K562 (cell line): ENCODE measurements at regions not wholly inside any gene's neighbourhood (a gene's known extent, or its start where the extent isn't known, plus 50 kb on each side); places are given as distances from the start of the nearest gene placed in this dataset.

Experiments used
- ARID1B ChIP-seq: fragments of 450-650 bp; IDR thresholded peaks from 2 replicates; pipeline ENCODE4 v1.6.1; 2016; ENCODE audit warnings: antibody characterized with exemption, mild to moderate bottlenecking, inconsistent platforms
- CBX5 ChIP-seq: IDR thresholded peaks from 2 replicates; pipeline ENCODE4 v1.6.1; 2014; ENCODE audit warnings: low read depth, borderline replicate concordance
- CEBPB ChIP-seq: fragments of 450-650 bp; IDR thresholded peaks from 2 replicates; pipeline ENCODE4 v1.6.1; 2016; ENCODE audit warnings: missing genetic modification characterization, missing compliant biosample characterization
- EGR1 ChIP-seq: fragments of 450-650 bp; conservative IDR thresholded peaks from 2 replicates; pipeline ENCODE4 v1.6.1; 2017; ENCODE audit warnings: mild to moderate bottlenecking
- FOXA3 ChIP-seq, 2 experiments: fragments of 450-650 bp in 1 of 2; sonication (generic) in 1 of 2; formaldehyde crosslinking; IDR thresholded peaks in 1 of 2; conservative IDR thresholded peaks in 1 of 2; 2 replicates each; pipeline versions ENCODE4 v1.4.0 to v1.8.0; 2020 to 2022; ENCODE audit warnings: mild to moderate bottlenecking in 2 of 2, missing genetic modification reagents in 1 of 2
- MBD2 ChIP-seq: sonication (generic); IDR thresholded peaks from 2 replicates; pipeline ENCODE4 v1.6.1; 2016; ENCODE audit warnings: low read depth, borderline replicate concordance
- MEF2D ChIP-seq: conservative IDR thresholded peaks from 2 replicates; pipeline ENCODE4 v1.6.1; 2016; ENCODE audit warnings: low read depth, missing genetic modification characterization, missing compliant biosample characterization
- MTF1 ChIP-seq: fragments of 250-450 bp; sonication (Bioruptor Pico); IDR thresholded peaks from 2 replicates; pipeline ENCODE4 v1.9.0; 2021; ENCODE audit warnings: moderate library complexity, mild to moderate bottlenecking, inconsistent platforms, borderline replicate concordance
- NELFE ChIP-seq: IDR thresholded peaks from 2 replicates; pipeline ENCODE4 v1.6.1; 2011; ENCODE audit warnings: mild to moderate bottlenecking; ENCODE audit not compliant: insufficient read depth, insufficient read length
- NFYB ChIP-seq: IDR thresholded peaks from 2 replicates; pipeline ENCODE4 v1.6.1; 2011; ENCODE audit warnings: mild to moderate bottlenecking, moderate library complexity; ENCODE audit not compliant: insufficient read length; ENCODE audit errors: extremely low read depth
- SOX6 ChIP-seq: fragments of 450-650 bp; IDR thresholded peaks from 2 replicates; pipeline ENCODE4 v1.6.1; 2014; ENCODE audit warnings: mild to moderate bottlenecking
- STAT5A ChIP-seq: IDR thresholded peaks from 2 replicates; pipeline ENCODE4 v1.6.1; 2012; ENCODE audit warnings: low read length, inconsistent platforms, borderline replicate concordance
- SUPT5H ChIP-seq: fragments of 450-650 bp; IDR thresholded peaks from 2 replicates; pipeline ENCODE4 v1.6.1; 2016
- TCF7 ChIP-seq: sonication (generic); IDR thresholded peaks from 2 replicates; pipeline ENCODE4 v1.6.1; 2016; ENCODE audit warnings: antibody characterized with exemption, borderline replicate concordance
- ZBTB8A ChIP-seq: fragments of 450-650 bp; IDR thresholded peaks from 2 replicates; pipeline ENCODE4 v1.6.1; 2018; ENCODE audit warnings: mild to moderate bottlenecking, moderate library complexity; ENCODE audit not compliant: partially characterized antibody
- ZNF766 ChIP-seq: fragments of 200-800 bp; sonication (Bioruptor generic); conservative IDR thresholded peaks from 2 replicates; pipeline ENCODE4 v1.6.1; 2016; ENCODE audit warnings: missing genetic modification characterization, missing compliant biosample characterization
- ZNF77 ChIP-seq: fragments of 250-450 bp; sonication (Bioruptor Pico); IDR thresholded peaks from 2 replicates; pipeline ENCODE4 v1.5.0; 2020
- TF ChIP-seq, protein P1 (sequence below): fragments of 200-600 bp; sonication (generic); IDR thresholded peaks from one replicate; pipeline ENCODE4 v1.6.1; 2012; ENCODE audit warnings: mild to moderate bottlenecking, low read depth, low read length, inconsistent platforms
- TF ChIP-seq, protein P2 (sequence below), 3 experiments: IDR thresholded peaks in 2 of 3; conservative IDR thresholded peaks in 1 of 3; 2 replicates each; pipeline ENCODE4 v1.5.1; 2011 to 2012; ENCODE audit warnings: low read length in 3 of 3, mild to moderate bottlenecking in 3 of 3, control low read depth in 2 of 3, improper control_type of control experiment in 1 of 3, inconsistent platforms in 1 of 3, low read depth in 1 of 3, mixed read lengths in 1 of 3, moderate library complexity in 1 of 3; ENCODE audit not compliant: insufficient read depth in 2 of 3

DNA sequence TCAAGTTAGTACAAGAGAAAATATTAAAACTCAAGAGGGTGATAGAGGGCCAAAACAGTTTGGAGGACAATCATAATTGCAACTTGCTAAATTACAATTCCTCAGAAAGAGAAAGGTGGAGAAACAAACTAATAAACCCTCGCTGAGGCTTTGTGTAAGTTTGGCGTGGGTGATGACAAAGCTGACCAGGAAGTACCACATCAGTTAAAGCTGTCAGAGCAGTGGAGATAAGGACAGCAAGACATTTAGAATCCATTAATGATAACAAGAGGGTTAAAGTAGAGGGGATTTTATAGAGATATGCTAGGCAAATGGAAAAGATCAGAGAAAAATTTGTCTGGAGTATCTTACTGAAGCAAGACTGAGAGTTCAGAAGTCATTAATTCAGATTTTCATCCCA is 334.4 kb downstream of the TFAP2B start (continued):
- TF ChIP-seq, protein P1, sequence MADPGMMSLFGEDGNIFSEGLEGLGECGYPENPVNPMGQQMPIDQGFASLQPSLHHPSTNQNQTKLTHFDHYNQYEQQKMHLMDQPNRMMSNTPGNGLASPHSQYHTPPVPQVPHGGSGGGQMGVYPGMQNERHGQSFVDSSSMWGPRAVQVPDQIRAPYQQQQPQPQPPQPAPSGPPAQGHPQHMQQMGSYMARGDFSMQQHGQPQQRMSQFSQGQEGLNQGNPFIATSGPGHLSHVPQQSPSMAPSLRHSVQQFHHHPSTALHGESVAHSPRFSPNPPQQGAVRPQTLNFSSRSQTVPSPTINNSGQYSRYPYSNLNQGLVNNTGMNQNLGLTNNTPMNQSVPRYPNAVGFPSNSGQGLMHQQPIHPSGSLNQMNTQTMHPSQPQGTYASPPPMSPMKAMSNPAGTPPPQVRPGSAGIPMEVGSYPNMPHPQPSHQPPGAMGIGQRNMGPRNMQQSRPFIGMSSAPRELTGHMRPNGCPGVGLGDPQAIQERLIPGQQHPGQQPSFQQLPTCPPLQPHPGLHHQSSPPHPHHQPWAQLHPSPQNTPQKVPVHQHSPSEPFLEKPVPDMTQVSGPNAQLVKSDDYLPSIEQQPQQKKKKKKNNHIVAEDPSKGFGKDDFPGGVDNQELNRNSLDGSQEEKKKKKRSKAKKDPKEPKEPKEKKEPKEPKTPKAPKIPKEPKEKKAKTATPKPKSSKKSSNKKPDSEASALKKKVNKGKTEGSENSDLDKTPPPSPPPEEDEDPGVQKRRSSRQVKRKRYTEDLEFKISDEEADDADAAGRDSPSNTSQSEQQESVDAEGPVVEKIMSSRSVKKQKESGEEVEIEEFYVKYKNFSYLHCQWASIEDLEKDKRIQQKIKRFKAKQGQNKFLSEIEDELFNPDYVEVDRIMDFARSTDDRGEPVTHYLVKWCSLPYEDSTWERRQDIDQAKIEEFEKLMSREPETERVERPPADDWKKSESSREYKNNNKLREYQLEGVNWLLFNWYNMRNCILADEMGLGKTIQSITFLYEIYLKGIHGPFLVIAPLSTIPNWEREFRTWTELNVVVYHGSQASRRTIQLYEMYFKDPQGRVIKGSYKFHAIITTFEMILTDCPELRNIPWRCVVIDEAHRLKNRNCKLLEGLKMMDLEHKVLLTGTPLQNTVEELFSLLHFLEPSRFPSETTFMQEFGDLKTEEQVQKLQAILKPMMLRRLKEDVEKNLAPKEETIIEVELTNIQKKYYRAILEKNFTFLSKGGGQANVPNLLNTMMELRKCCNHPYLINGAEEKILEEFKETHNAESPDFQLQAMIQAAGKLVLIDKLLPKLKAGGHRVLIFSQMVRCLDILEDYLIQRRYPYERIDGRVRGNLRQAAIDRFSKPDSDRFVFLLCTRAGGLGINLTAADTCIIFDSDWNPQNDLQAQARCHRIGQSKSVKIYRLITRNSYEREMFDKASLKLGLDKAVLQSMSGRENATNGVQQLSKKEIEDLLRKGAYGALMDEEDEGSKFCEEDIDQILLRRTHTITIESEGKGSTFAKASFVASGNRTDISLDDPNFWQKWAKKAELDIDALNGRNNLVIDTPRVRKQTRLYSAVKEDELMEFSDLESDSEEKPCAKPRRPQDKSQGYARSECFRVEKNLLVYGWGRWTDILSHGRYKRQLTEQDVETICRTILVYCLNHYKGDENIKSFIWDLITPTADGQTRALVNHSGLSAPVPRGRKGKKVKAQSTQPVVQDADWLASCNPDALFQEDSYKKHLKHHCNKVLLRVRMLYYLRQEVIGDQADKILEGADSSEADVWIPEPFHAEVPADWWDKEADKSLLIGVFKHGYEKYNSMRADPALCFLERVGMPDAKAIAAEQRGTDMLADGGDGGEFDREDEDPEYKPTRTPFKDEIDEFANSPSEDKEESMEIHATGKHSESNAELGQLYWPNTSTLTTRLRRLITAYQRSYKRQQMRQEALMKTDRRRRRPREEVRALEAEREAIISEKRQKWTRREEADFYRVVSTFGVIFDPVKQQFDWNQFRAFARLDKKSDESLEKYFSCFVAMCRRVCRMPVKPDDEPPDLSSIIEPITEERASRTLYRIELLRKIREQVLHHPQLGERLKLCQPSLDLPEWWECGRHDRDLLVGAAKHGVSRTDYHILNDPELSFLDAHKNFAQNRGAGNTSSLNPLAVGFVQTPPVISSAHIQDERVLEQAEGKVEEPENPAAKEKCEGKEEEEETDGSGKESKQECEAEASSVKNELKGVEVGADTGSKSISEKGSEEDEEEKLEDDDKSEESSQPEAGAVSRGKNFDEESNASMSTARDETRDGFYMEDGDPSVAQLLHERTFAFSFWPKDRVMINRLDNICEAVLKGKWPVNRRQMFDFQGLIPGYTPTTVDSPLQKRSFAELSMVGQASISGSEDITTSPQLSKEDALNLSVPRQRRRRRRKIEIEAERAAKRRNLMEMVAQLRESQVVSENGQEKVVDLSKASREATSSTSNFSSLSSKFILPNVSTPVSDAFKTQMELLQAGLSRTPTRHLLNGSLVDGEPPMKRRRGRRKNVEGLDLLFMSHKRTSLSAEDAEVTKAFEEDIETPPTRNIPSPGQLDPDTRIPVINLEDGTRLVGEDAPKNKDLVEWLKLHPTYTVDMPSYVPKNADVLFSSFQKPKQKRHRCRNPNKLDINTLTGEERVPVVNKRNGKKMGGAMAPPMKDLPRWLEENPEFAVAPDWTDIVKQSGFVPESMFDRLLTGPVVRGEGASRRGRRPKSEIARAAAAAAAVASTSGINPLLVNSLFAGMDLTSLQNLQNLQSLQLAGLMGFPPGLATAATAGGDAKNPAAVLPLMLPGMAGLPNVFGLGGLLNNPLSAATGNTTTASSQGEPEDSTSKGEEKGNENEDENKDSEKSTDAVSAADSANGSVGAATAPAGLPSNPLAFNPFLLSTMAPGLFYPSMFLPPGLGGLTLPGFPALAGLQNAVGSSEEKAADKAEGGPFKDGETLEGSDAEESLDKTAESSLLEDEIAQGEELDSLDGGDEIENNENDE = no peak
- TF ChIP-seq FOXA3 (CRISPR knock-in tag; conservative IDR thresholded peaks at IDR 0.05 in 1 of 2, IDR thresholded peaks at IDR 0.05 in 1 of 2) (no peak), SUPT5H (no peak), ZNF77 (no peak), CEBPB (tag) (no peak), MEF2D (tag) (no peak), MTF1 (no peak), CBX5 (no peak), SOX6 (peak; percentile 65), NELFE (no peak), ZBTB8A (no peak), ARID1B (peak; percentile 84), NFYB (no peak), MBD2 (no peak; the same call in 1 of the 2 replicates), STAT5A (no peak), TCF7 (no peak), ZNF766 (CRISPR knock-in tag) (peak; percentile 90), EGR1 (peak; percentile 81)
- TF ChIP-seq, protein P2, sequence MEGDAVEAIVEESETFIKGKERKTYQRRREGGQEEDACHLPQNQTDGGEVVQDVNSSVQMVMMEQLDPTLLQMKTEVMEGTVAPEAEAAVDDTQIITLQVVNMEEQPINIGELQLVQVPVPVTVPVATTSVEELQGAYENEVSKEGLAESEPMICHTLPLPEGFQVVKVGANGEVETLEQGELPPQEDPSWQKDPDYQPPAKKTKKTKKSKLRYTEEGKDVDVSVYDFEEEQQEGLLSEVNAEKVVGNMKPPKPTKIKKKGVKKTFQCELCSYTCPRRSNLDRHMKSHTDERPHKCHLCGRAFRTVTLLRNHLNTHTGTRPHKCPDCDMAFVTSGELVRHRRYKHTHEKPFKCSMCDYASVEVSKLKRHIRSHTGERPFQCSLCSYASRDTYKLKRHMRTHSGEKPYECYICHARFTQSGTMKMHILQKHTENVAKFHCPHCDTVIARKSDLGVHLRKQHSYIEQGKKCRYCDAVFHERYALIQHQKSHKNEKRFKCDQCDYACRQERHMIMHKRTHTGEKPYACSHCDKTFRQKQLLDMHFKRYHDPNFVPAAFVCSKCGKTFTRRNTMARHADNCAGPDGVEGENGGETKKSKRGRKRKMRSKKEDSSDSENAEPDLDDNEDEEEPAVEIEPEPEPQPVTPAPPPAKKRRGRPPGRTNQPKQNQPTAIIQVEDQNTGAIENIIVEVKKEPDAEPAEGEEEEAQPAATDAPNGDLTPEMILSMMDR (IDR thresholded peaks at IDR 0.05 in 2 of 3, conservative IDR thresholded peaks at IDR 0.05 in 1 of 3; ENCODE audit: insufficient read depth in 2 of 3, low read depth in 1 of 3, low read length in 3 of 3) = no peak
